CD14-positive monocyte (primary cell): ENCODE measurements at regions not wholly inside any gene's neighbourhood (a gene's known extent, or its start where the extent isn't known, plus 50 kb on each side); places are given as distances from the start of the nearest gene placed in this dataset.

Experiments
- DNase-seq, 3 donors: peaks; one replicate each; pipeline ENCODE4 v3.0.0-alpha.2; 2011 to 2022
- H2AFZ ChIP-seq: 2 replicates; pipeline ENCODE4 v1.6.0; 2012; ENCODE audit warnings: mild to moderate bottlenecking, low read depth, low read length, inconsistent platforms; ENCODE audit not compliant: insufficient read depth, poor library complexity, severe bottlenecking
- H3K27ac ChIP-seq, 2 donors: 1 replicate in 1 of 2; 2 replicates in 1 of 2; pipeline ENCODE4 v1.5.1; 2012 to 2013; ENCODE audit warnings: low read length in 2 of 2, control low read depth in 1 of 2, inconsistent platforms in 1 of 2, low read depth in 1 of 2, mild to moderate bottlenecking in 1 of 2
- H3K27me3 ChIP-seq, 2 donors: one replicate each; pipeline versions ENCODE4 v1.6.0 to v1.6.1; 2011 to 2013; ENCODE audit warnings: low read length in 2 of 2; ENCODE audit not compliant: control insufficient read depth in 2 of 2, insufficient read depth in 2 of 2
- H3K36me3 ChIP-seq, 2 donors: replicated peaks in 1 of 2; 1 replicate in 1 of 2; 2 replicates in 1 of 2; pipeline versions ENCODE4 v1.5.1 to v1.6.1; 2012 to 2013; ENCODE audit warnings: low read length in 2 of 2, control low read depth in 1 of 2, inconsistent platforms in 1 of 2, mild to moderate bottlenecking in 1 of 2; ENCODE audit not compliant: insufficient read depth in 2 of 2, control insufficient read depth in 1 of 2
- H3K4me1 ChIP-seq, 2 donors: 1 replicate in 1 of 2; 2 replicates in 1 of 2; pipeline versions ENCODE4 v1.5.1 to v1.6.1; 2012 to 2013; ENCODE audit warnings: low read length in 2 of 2, control low read depth in 1 of 2, inconsistent platforms in 1 of 2, mild to moderate bottlenecking in 1 of 2, moderate library complexity in 1 of 2; ENCODE audit not compliant: insufficient read depth in 2 of 2, control insufficient read depth in 1 of 2
- H3K4me2 ChIP-seq: replicated peaks from 2 replicates; pipeline ENCODE3; 2012; ENCODE audit warnings: low read length, moderate library complexity, mild to moderate bottlenecking; ENCODE audit not compliant: poor library complexity, severe bottlenecking; ENCODE audit errors: extremely low read depth
- H3K4me3 ChIP-seq, 3 experiments: fragments of 200-600 bp in 1 of 3; sonication (generic) in 1 of 3; replicated peaks in 1 of 3; 1 replicate in 2 of 3; 2 replicates in 1 of 3; pipeline ENCODE4 v1.5.1; 2011 to 2013; ENCODE audit warnings: low read length in 3 of 3, mild to moderate bottlenecking in 3 of 3, control low read depth in 2 of 3, low read depth in 2 of 3, inconsistent platforms in 1 of 3, moderate library complexity in 1 of 3
- H3K79me2 ChIP-seq: 2 replicates; pipeline ENCODE4 v1.6.0; 2012; ENCODE audit warnings: mild to moderate bottlenecking, control low read depth, inconsistent platforms, low read length, moderate library complexity; ENCODE audit not compliant: insufficient read depth
- H3K9ac ChIP-seq: 2 replicates; pipeline ENCODE4 v1.6.0; 2017; ENCODE audit warnings: low read length, mild to moderate bottlenecking; ENCODE audit not compliant: insufficient read depth, poor library complexity, severe bottlenecking
- H3K9me3 ChIP-seq, 2 donors: replicated peaks in 1 of 2; 1 replicate in 1 of 2; 2 replicates in 1 of 2; pipeline versions ENCODE4 v1.5.1 to v1.6.1; 2012 to 2013; ENCODE audit warnings: low read length in 2 of 2, control low read depth in 1 of 2; ENCODE audit not compliant: control insufficient read depth in 1 of 2, insufficient read depth in 1 of 2
- H4K20me1 ChIP-seq: 2 replicates; pipeline ENCODE4 v1.6.0; 2012; ENCODE audit warnings: mild to moderate bottlenecking, low read length, control low read depth, moderate library complexity; ENCODE audit not compliant: insufficient read depth
- H3K27ac Mint-ChIP-seq, 7 donors: one replicate each; pipeline ENCODE4 v1.8.0; 2020; ENCODE audit warnings: mild to moderate bottlenecking in 7 of 7, mixed read lengths in 7 of 7, moderate library complexity in 6 of 7, inconsistent platforms in 2 of 7
- H3K27me3 Mint-ChIP-seq, 3 donors: one replicate each; pipeline ENCODE4 v1.8.0; 2021 to 2022; ENCODE audit warnings: low read depth in 3 of 3, mild to moderate bottlenecking in 3 of 3, mixed read lengths in 3 of 3, moderate library complexity in 3 of 3, inconsistent platforms in 1 of 3
- H3K36me3 Mint-ChIP-seq, 2 donors: one replicate each; pipeline ENCODE4 v1.8.0; 2020; ENCODE audit warnings: mixed read lengths in 2 of 2, inconsistent platforms in 1 of 2, mild to moderate bottlenecking in 1 of 2
- H3K4me1 Mint-ChIP-seq: one replicate; pipeline ENCODE4 v1.8.0; 2020; ENCODE audit warnings: mild to moderate bottlenecking, mixed read lengths
- H3K4me3 Mint-ChIP-seq, 2 donors: one replicate each; pipeline ENCODE4 v1.8.0; 2020; ENCODE audit warnings: mild to moderate bottlenecking in 2 of 2, mixed read lengths in 2 of 2, moderate library complexity in 1 of 2
- H3K9me3 Mint-ChIP-seq, 7 donors: one replicate each; pipeline ENCODE4 v1.8.0; 2020 to 2022; ENCODE audit warnings: mixed read lengths in 7 of 7, mild to moderate bottlenecking in 6 of 7, moderate library complexity in 6 of 7, inconsistent platforms in 2 of 7
- CTCF ChIP-seq: fragments of 200-600 bp; IDR thresholded peaks from one replicate; pipeline ENCODE4 v1.8.0; 2022; ENCODE audit warnings: antibody characterized with exemption, mild to moderate bottlenecking
- WGBS: methylation state at CpG from one replicate; pipeline ENCODE4 v1.1.5; 2013; ENCODE audit warnings: missing lambda C conversion rate; ENCODE audit not compliant: insufficient coverage; 5-methylcytosine and 5-hydroxymethylcytosine counted together
- intact Hi-C, 2 donors: fragments of 100-400 bp; cut with micrococcal nuclease; formaldehyde crosslinking; loops; one replicate each; pipeline versions ENCODE4 v1.15.0 to v1.15.1; 2023

- Mint-ChIP-seq H3K36me3 (no peaks in the 10 kb centered on the region), H3K4me1 (peaks cover 44% of the 10 kb centered on the region), H3K9me3 (peaks cover 0 to 5% (median 3%) of the 10 kb centered on the region in 7 donors), H3K4me3 (no peak overlapping the region), H3K27me3 (peaks cover 0 to 3% (median 2%) of the 10 kb centered on the region in 3 donors), H3K27ac (peak overlapping the region in 2 of 7 donors; percentile 43 to 61)
- intact Hi-C loops: no loop called here
- no peaks in the 10 kb centered on the region for H3K27me3 ChIP-seq
- no peaks in the 10 kb centered on the region for H3K36me3 ChIP-seq
- no peaks in the 10 kb centered on the region for H3K79me2 ChIP-seq
- DNase-seq: no peak
- no peak overlapping the region for H3K27ac ChIP-seq
- no peaks in the 10 kb centered on the region for H4K20me1 ChIP-seq
- TF ChIP-seq CTCF: no peak
- peaks cover 29 to 31% of the 10 kb centered on the region in 2 donors for H3K4me1 ChIP-seq
- H3K9ac ChIP-seq: no peak overlapping the region
- H3K4me3 ChIP-seq: no peak overlapping the region
- H3K9me3 ChIP-seq: no peaks in the 10 kb centered on the region
- no peak overlapping the region for H2AFZ ChIP-seq
- no CpG with 5 or more reads among the region's 2 CpGs for WGBS
- H3K4me2 ChIP-seq: no peak overlapping the region
Observed at GRCh38 chr15:69517052-69517451, 64.4 kb downstream of the RPLP1 start.

- Histone ChIP-seq H3K79me2 (no peaks in the 10 kb centered on the region), H3K36me3 (no peaks in the 10 kb centered on the region), H3K4me3 (no peak overlapping the region), H3K9ac (no peak overlapping the region), H3K9me3 (no peaks in the 10 kb centered on the region), H3K27me3 (no peaks in the 10 kb centered on the region), H3K27ac (no peak overlapping the region), H3K4me1 (peaks cover 25 to 27% of the 10 kb centered on the region in 2 donors), H2AFZ (no peak overlapping the region), H3K4me2 (no peak overlapping the region), H4K20me1 (no peaks in the 10 kb centered on the region)
- DNase-seq: peak in 1 of 3 donors; percentile 11
- peak overlapping the region in 1 of 7 donors; percentile 18 for H3K27ac Mint-ChIP-seq
- peaks cover 2 to 5% (median 3%) of the 10 kb centered on the region in 3 donors for H3K27me3 Mint-ChIP-seq
- intact Hi-C loops: no loop called here
- H3K36me3 Mint-ChIP-seq: no peaks in the 10 kb centered on the region
- peaks cover 0 to 5% (median 0%) of the 10 kb centered on the region in 7 donors for H3K9me3 Mint-ChIP-seq
- TF ChIP-seq CTCF: no peak
- WGBS: no CpG with 5 or more reads among the region's 2 CpGs
- H3K4me3 Mint-ChIP-seq: no peak overlapping the region
- H3K4me1 Mint-ChIP-seq: peaks cover 36% of the 10 kb centered on the region
Observed at GRCh38 chr15:69518806-69519205, 66.2 kb downstream of the RPLP1 start.
